C4-2B (cell line): ENCODE measurements at regions not wholly inside any gene's neighbourhood (a gene's known extent, or its start where the extent isn't known, plus 50 kb on each side); places are given as distances from the start of the nearest gene placed in this dataset.

ENCODE experiments used
- ZFX ChIP-seq: fragments of 450-650 bp; IDR thresholded peaks from 2 replicates; pipeline ENCODE4 v1.6.1; 2017
- TF ChIP-seq, protein P1 (sequence below): fragments of 450-650 bp; conservative IDR thresholded peaks from 2 replicates; pipeline ENCODE4 v1.5.1; 2017; ENCODE audit warnings: mild to moderate bottlenecking

DNA sequence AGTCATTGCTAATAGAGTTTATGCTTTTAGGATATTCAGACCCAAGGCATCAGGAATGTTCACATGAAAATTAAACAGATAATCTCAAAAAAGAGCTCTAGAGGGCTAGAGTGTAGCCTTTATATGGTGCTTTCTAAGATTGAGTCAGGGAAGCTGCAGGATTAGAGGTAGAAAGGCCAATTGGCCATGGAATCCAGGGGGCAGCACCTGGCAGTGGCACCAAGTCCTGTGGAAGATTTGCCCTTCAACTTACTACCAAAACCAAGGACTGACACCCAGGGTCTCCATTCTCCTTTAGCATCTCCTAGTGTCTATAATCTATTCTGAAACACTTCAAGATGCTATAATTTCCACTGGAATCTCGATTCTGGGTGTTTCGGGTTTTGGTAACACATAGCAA, 112.4 kb downstream of the ACER2 start:
- TF ChIP-seq, protein P1, sequence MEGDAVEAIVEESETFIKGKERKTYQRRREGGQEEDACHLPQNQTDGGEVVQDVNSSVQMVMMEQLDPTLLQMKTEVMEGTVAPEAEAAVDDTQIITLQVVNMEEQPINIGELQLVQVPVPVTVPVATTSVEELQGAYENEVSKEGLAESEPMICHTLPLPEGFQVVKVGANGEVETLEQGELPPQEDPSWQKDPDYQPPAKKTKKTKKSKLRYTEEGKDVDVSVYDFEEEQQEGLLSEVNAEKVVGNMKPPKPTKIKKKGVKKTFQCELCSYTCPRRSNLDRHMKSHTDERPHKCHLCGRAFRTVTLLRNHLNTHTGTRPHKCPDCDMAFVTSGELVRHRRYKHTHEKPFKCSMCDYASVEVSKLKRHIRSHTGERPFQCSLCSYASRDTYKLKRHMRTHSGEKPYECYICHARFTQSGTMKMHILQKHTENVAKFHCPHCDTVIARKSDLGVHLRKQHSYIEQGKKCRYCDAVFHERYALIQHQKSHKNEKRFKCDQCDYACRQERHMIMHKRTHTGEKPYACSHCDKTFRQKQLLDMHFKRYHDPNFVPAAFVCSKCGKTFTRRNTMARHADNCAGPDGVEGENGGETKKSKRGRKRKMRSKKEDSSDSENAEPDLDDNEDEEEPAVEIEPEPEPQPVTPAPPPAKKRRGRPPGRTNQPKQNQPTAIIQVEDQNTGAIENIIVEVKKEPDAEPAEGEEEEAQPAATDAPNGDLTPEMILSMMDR: no peak
- TF ChIP-seq ZFX: no peak
